ENCODE measurements at regions not wholly inside any gene's neighbourhood (a gene's known extent, or its start where the extent isn't known, plus 50 kb on each side); places are given as distances from the start of the nearest gene placed in this dataset.

GRCh38 chr6:137758661-137759060 lies 108.4 kb upstream of the TNFAIP3 start:
- no peak for DNase-seq (ENCODE audit: low read depth, low spot score)

- no peak for DNase-seq (ENCODE audit: low read depth, low spot score)
Measured at GRCh38 chr6:137759624-137760023, 107.4 kb upstream of the TNFAIP3 start.

- DNase-seq (ENCODE audit: low read depth, low spot score), result no peak
Measured at GRCh38 chr6:137761072-137761471, 106.0 kb upstream of the TNFAIP3 start.

GRCh38 chr6:137761487-137761886 lies 105.6 kb upstream of the TNFAIP3 start:
- no peak for DNase-seq (ENCODE audit: low read depth, low spot score)

- no peak for DNase-seq (ENCODE audit: low read depth, low spot score)
Measured at GRCh38 chr6:137762168-137763090, 104.6 kb upstream of the TNFAIP3 start.

GRCh38 chr6:137763436-137763835 lies 103.6 kb upstream of the TNFAIP3 start:
- no peak for DNase-seq (ENCODE audit: low read depth, low spot score)

GRCh38 chr6:137763886-137764285 lies 103.2 kb upstream of the TNFAIP3 start:
- no peak for DNase-seq (ENCODE audit: low read depth, low spot score)

GRCh38 chr6:137764464-137764863 lies 102.6 kb upstream of the TNFAIP3 start:
- DNase-seq (ENCODE audit: low read depth, low spot score), result no peak

- no peak for DNase-seq (ENCODE audit: low read depth, low spot score)
Measured at GRCh38 chr6:137765059-137765458, 102.0 kb upstream of the TNFAIP3 start.

- no peak for DNase-seq (ENCODE audit: low read depth, low spot score)
Measured at GRCh38 chr6:137766596-137767370, 100.3 kb upstream of the TNFAIP3 start.

GRCh38 chr6:137767465-137767864 lies 99.6 kb upstream of the TNFAIP3 start:
- no peak for DNase-seq (ENCODE audit: low read depth, low spot score)

- DNase-seq (ENCODE audit: low read depth, low spot score), result no peak
Measured at GRCh38 chr6:137767911-137768690, 99.0 kb upstream of the TNFAIP3 start.

- DNase-seq (ENCODE audit: low read depth, low spot score), result no peak
Measured at GRCh38 chr6:137768935-137769334, 98.1 kb upstream of the TNFAIP3 start.

GRCh38 chr6:137769797-137770362 lies 97.2 kb upstream of the TNFAIP3 start:
- no peak for DNase-seq (ENCODE audit: low read depth, low spot score)

GRCh38 chr6:137772541-137773250 lies 94.4 kb upstream of the TNFAIP3 start:
- no peak for DNase-seq (ENCODE audit: low read depth, low spot score)

GRCh38 chr6:137775227-137775626 lies 91.8 kb upstream of the TNFAIP3 start:
- DNase-seq (ENCODE audit: low read depth, low spot score), result no peak

GRCh38 chr6:137775720-137776119 lies 91.3 kb upstream of the TNFAIP3 start:
- no peak for DNase-seq (ENCODE audit: low read depth, low spot score)

- no peak for DNase-seq (ENCODE audit: low read depth, low spot score)
Measured at GRCh38 chr6:137776256-137776655, 90.8 kb upstream of the TNFAIP3 start.

- DNase-seq (ENCODE audit: low read depth, low spot score), result no peak
Measured at GRCh38 chr6:137776786-137777686, 90.0 kb upstream of the TNFAIP3 start.

GRCh38 chr6:137777687-137778075 lies 89.4 kb upstream of the TNFAIP3 start:
- DNase-seq (ENCODE audit: low read depth, low spot score), result no peak
